HCT116 (cell line): ENCODE measurements at regions not wholly inside any gene's neighbourhood (a gene's known extent, or its start where the extent isn't known, plus 50 kb on each side); places are given as distances from the start of the nearest gene placed in this dataset.

Experiments
- ATAC-seq: fragments of 200-7000 bp; cut with Tn5 transposase; 2 replicates; pipeline ENCODE4 v1.9.1; 2020; ENCODE audit warnings: mild to moderate bottlenecking, moderate library complexity
- BruUV-seq: library from RNA; stranded (reverse); fragments of 400-500 nt; replicated peaks from 2 replicates; lab custom pipeline; 2021; lab: Mats Ljungman, UMichigan
- CTCF ChIA-PET: fragments of 300-600 bp; sonication (Branson Sonifier 250); formaldehyde crosslinking; loops from one replicate; lab custom pipeline; 2021; ENCODE audit warnings: antibody characterized with exemption; lab: Charles Lee
- POLR2A ChIA-PET: fragments of 300-600, 350-600 bp; sonication (Branson Sonifier 250); formaldehyde crosslinking; loops from one replicate; lab custom pipeline; 2021; ENCODE audit warnings: antibody characterized with exemption; lab: Charles Lee
- RAD21 ChIA-PET, 2 experiments: fragments of 300-600 bp; sonication (Branson Sonifier 250); formaldehyde crosslinking; loops; one replicate each; lab custom pipeline; 2023; ENCODE audit warnings: low total read pairs in 2 of 2; ENCODE audit not compliant: uncharacterized antibody in 2 of 2, unreplicated experiment in 2 of 2, low non-redundant PET in 1 of 2; lab: Charles Lee
- DNase-seq: peaks from one replicate; pipeline ENCODE4 v3.0.0-alpha.2; 2010; ENCODE audit warnings: low read depth, low spot score
- H2AFZ ChIP-seq: fragments of 200-600 bp; shearing (Covaris generic), sonication (generic); 2 replicates; pipeline ENCODE4 v1.6.1; 2017; ENCODE audit warnings: low read depth, mixed run types, mixed read lengths, antibody characterized with exemption, low read length; ENCODE audit not compliant: poor library complexity, severe bottlenecking
- H3K27ac ChIP-seq: 2 replicates; pipeline ENCODE4 v1.5.1; 2012; ENCODE audit warnings: low read depth, low read length
- H3K27me3 ChIP-seq: fragments of 200-600 bp; sonication (generic); 2 replicates; pipeline ENCODE4 v1.6.1; 2016; ENCODE audit warnings: mixed run types, low read length, mixed read lengths; ENCODE audit not compliant: insufficient read depth
- H3K36me3 ChIP-seq, 2 experiments: fragments of 200-500 bp in 1 of 2; fragments of 200-600 bp in 1 of 2; sonication (Bioruptor generic) in 1 of 2; sonication (generic) in 1 of 2; 2 replicates each; pipeline versions ENCODE4 v1.5.1 to v1.6.1; 2014 to 2016; ENCODE audit warnings: low read length in 2 of 2, inconsistent platforms in 1 of 2, mixed read lengths in 1 of 2, mixed run types in 1 of 2; ENCODE audit not compliant: insufficient read depth in 2 of 2, control insufficient read depth in 1 of 2
- H3K4me1 ChIP-seq, 2 experiments: fragments of 200-600 bp in 1 of 2; sonication (generic) in 1 of 2; 2 replicates each; pipeline versions ENCODE4 v1.5.1 to v1.6.1; 2012 to 2017; ENCODE audit warnings: low read length in 2 of 2, inconsistent platforms in 1 of 2, mild to moderate bottlenecking in 1 of 2, mixed read lengths in 1 of 2, mixed run types in 1 of 2, moderate library complexity in 1 of 2; ENCODE audit not compliant: insufficient read depth in 2 of 2, control insufficient read depth in 1 of 2
- H3K4me2 ChIP-seq: fragments of 200-600 bp; sonication (generic); 2 replicates; pipeline ENCODE4 v1.6.1; 2017; ENCODE audit warnings: mixed run types, low read length, mixed read lengths
- H3K4me3 ChIP-seq, 2 experiments: fragments of 200-600 bp in 1 of 2; sonication (generic) in 1 of 2; replicated peaks in 1 of 2; 2 replicates each; pipeline ENCODE4 v1.5.1; 2011 to 2016; ENCODE audit warnings: low read length in 2 of 2, control low read depth in 1 of 2, low read depth in 1 of 2, mild to moderate bottlenecking in 1 of 2, mixed read lengths in 1 of 2, mixed run types in 1 of 2
- H3K79me2 ChIP-seq: fragments of 200-600 bp; sonication (generic); 2 replicates; pipeline ENCODE4 v1.6.1; 2017; ENCODE audit warnings: mild to moderate bottlenecking, mixed run types, low read length, moderate library complexity, mixed read lengths; ENCODE audit not compliant: insufficient read depth
- H3K9ac ChIP-seq: fragments of 200-600 bp; sonication (generic); 2 replicates; pipeline ENCODE4 v1.6.1; 2016; ENCODE audit warnings: low read length, mixed read lengths
- H3K9me2 ChIP-seq: fragments of 200-600 bp; sonication (generic), shearing (Covaris generic); 2 replicates; pipeline ENCODE4 v1.6.1; 2017; ENCODE audit warnings: mixed run types, mild to moderate bottlenecking, moderate library complexity; ENCODE audit not compliant: insufficient read depth
- H3K9me3 ChIP-seq, 2 experiments: fragments of 200-500 bp in 1 of 2; fragments of 200-600 bp in 1 of 2; sonication (Bioruptor generic) in 1 of 2; sonication (generic) in 1 of 2; 2 replicates each; pipeline ENCODE4 v1.6.1; 2014 to 2017; ENCODE audit warnings: low read length in 2 of 2, mixed read lengths in 2 of 2, inconsistent platforms in 1 of 2, low read depth in 1 of 2, mild to moderate bottlenecking in 1 of 2, mixed run types in 1 of 2, moderate library complexity in 1 of 2; ENCODE audit not compliant: control insufficient read depth in 1 of 2, insufficient read depth in 1 of 2
- H4K20me1 ChIP-seq: fragments of 200-600 bp; sonication (generic), shearing (Covaris generic); 2 replicates; pipeline ENCODE4 v1.6.1; 2017; ENCODE audit warnings: mixed run types, mild to moderate bottlenecking, moderate library complexity; ENCODE audit not compliant: insufficient read depth
- CEBPB ChIP-seq: IDR thresholded peaks from 2 replicates; pipeline ENCODE4 v1.6.1; 2012; ENCODE audit warnings: low read depth
- CTCF ChIP-seq, 3 experiments: fragments of 200-600 bp in 1 of 3; sonication (generic) in 1 of 3; IDR thresholded peaks in 2 of 3; conservative IDR thresholded peaks in 1 of 3; 2 replicates each; pipeline ENCODE4 v1.5.1; 2012 to 2017; ENCODE audit warnings: low read depth in 2 of 3, low read length in 2 of 3, antibody characterized with exemption in 1 of 3, borderline replicate concordance in 1 of 3, control low read depth in 1 of 3, mild to moderate bottlenecking in 1 of 3, mixed read lengths in 1 of 3, mixed run types in 1 of 3, moderate library complexity in 1 of 3; ENCODE audit not compliant: insufficient read depth in 1 of 3
- REST ChIP-seq: IDR thresholded peaks from 2 replicates; pipeline ENCODE4 v1.6.1; 2012; ENCODE audit warnings: low read depth
- ZNF274 ChIP-seq: fragments of 200-500 bp; sonication (Bioruptor generic); IDR thresholded peaks from 2 replicates; pipeline ENCODE4 v1.6.1; 2014; ENCODE audit warnings: mild to moderate bottlenecking, low read depth, low read length, inconsistent platforms
- intact Hi-C: fragments of 100-400 bp; cut with micrococcal nuclease; formaldehyde crosslinking; loops from 2 replicates; pipeline ENCODE4 v1.10.0; 2022

GRCh38 chr9:109862452-109862851 is 82.5 kb downstream of the PALM2AKAP2 start:
- no TSS peak for BruUV-seq
- H3K9me3 ChIP-seq: no peaks in the 10 kb centered on the region
- H3K4me2 ChIP-seq: no peak overlapping the region
- H3K4me3 ChIP-seq: no peak overlapping the region
- DNase-seq (no peak), ATAC-seq (peak; percentile 50; the same call in 1 of the 2 replicates)
- no peak overlapping the region for H2AFZ ChIP-seq
- H3K27me3 ChIP-seq: peaks cover 50% of the 10 kb centered on the region
- H3K36me3 ChIP-seq: no peaks in the 10 kb centered on the region
- H3K9me2 ChIP-seq: no peaks in the 10 kb centered on the region
- H3K9ac ChIP-seq: no peak overlapping the region
- no peaks in the 10 kb centered on the region for H3K4me1 ChIP-seq
- CTCF ChIA-PET: interaction anchor here (1.5 kb wide), 1 partner anchor 45 kb away, joined by 6 read pairs; no protein-coding TSS in a partner anchor
- H3K27ac ChIP-seq: no peak overlapping the region
- no peaks in the 10 kb centered on the region for H3K79me2 ChIP-seq
- intact Hi-C loops: no loop called here
- POLR2A ChIA-PET: no interaction called here
- RAD21 ChIA-PET: no interaction called here
- TF ChIP-seq CEBPB (no peak), REST (no peak), CTCF (IDR thresholded peaks at IDR 0.05 in 2 of 3, conservative IDR thresholded peaks at IDR 0.05 in 1 of 3; ENCODE audit: borderline replicate concordance in 1 of 3, insufficient read depth in 1 of 3, low read depth in 2 of 3, low read length in 2 of 3) (peak in 2 of 3 experiments; percentile 18 to 32; a peak in 1 of 6 replicates), ZNF274 (no peak)
- TF ChIP-seq, all 23 proteins: peak for 1
- no peaks in the 10 kb centered on the region for H4K20me1 ChIP-seq
